G401 (cell line): ENCODE measurements at regions not wholly inside any gene's neighbourhood (a gene's known extent, or its start where the extent isn't known, plus 50 kb on each side); places are given as distances from the start of the nearest gene placed in this dataset.
A peak's percentile ranks its signal among the peaks of the same experiment; 100 is the strongest.

Source experiments
- DNase-seq: peaks from one replicate; pipeline ENCODE4 v3.0.0-alpha.2; 2015; ENCODE audit warnings: low spot score
- in situ Hi-C: cut with HindIII; loops from 2 replicates; pipeline ENCODE4 v1.10.0; 2016; ENCODE audit warnings: low sequenced_read_pairs, mixed read lengths

DNA sequence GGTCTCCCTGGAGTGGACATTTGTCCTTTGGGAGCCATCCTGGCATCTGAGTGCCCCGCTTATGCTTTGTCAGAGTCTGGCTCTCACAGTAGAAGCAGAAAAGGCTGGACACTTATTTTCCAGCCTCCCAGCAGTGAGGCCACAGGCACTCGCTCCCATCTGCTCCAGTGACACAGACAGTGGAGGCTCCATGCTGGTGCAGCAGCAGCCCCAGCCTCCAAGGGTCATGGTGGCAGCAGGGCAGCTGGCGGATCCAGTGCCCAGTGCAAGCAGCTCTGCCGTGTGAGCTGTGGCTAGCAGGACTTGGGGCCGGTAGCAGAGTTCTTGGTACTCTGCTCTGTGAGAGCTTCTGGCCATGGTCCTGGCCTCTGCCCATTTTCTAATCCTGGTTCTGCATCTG, 157.3 kb upstream of the ALDH1B1 start:
- in situ Hi-C loops, result no loop called here
- DNase-seq, result peak; percentile 14

DNA sequence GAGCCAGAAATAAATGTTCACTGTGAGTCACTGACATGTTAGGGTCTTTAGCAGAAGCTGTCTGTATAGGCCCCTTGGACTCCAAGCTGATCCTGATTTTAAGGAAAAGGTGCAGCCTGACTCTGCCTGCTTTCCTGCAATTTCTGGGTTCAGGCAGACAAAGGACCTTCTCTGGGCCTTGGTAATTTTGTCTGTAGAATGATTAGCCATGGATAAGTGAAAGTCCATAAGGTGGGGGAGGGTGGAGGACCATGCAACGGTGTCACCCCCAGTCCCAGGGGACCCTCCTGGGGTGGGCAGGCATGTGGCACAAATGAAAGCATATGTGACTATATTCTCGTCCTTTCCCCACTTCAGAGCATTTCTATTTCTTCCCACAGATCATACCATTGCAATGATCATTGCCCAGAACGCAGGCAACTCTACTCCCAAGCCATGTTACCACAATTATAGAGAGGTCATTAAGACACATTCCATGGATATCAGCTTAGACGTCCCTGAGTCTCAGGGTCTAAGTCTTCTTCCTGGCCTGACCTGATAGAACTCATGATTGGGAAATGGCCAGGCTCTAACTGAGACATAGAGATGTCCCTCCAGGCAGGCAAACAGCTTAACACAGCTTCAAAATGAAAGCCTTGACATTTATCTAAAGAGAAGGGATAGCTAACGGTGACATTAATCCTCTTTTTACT, 157.9 kb upstream of the ALDH1B1 start:
- in situ Hi-C loops, result no loop called here
- no peak for DNase-seq

DNA sequence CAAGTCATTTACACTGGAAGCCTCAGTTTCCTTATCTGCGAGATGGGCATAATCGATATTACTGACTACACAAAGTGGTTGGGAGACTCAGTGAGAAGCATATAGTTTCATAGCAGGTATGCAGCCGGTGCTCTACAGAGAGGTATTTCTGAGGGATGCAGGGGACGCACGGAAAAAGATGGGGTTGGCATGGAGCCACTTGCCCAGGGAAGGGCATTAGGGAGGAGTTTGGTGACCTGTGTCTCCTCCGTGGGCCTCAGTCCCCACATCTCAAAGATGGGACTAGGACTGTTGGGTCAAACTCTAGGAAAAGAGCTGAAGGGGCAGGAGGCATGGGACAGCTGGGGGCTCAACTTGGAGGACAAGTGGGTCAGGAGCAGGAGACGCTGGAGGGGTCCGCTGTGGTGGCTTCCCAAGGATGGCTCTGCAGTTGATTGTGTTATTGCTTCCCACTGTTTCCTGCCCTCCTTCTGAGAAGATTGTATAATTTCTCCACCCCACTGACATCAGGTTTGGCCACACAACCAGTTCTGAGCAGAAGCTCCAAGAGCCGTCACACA, 158.6 kb upstream of the ALDH1B1 start:
- in situ Hi-C loops, result no loop called here

DNA sequence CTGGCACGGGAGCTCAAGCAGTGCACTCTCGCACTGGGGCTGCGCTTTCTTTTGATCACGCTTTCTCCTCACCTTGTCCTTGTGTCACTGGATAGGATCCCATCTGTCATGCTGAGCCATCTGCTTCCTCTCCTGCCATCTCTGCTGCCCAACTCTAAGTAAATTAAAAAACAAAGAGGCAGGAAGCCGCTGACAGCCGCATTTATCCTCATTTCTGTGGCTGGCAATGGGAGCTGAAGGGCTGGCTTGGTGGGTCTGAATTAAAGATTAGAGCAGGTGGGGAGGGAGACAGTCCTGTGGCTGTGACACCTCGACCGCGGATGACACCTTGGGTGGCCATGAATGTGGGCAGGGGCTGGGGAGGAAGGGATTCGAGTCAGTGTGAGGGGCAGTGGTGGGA, 159.2 kb upstream of the ALDH1B1 start:
- in situ Hi-C loops, result no loop called here
- peak; percentile 85 for DNase-seq

More for the DNA sequence above, 158.6 kb upstream of the ALDH1B1 start:
- DNase-seq, result no peak

DNA sequence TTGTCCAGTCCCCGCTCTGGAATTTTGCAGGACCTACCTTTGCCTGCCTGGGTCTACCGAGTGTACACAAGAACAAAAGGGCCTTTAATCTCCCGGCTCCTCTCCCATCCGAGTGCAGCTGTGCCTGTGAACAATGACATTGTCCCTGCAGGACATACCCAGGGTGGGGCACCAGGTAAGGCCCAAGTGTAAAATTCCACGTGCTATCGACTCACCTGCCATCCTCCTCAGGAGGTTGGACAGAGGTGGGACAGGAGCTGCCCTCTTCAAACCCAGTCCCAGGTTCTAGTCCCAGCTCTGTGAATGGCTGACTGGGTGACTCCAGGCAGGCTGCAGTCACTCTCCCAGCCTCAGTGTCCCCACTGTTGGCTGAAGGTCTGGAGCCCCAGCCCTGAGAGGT, 159.6 kb upstream of the ALDH1B1 start:
- DNase-seq, result no peak
- in situ Hi-C loops, result no loop called here

DNA sequence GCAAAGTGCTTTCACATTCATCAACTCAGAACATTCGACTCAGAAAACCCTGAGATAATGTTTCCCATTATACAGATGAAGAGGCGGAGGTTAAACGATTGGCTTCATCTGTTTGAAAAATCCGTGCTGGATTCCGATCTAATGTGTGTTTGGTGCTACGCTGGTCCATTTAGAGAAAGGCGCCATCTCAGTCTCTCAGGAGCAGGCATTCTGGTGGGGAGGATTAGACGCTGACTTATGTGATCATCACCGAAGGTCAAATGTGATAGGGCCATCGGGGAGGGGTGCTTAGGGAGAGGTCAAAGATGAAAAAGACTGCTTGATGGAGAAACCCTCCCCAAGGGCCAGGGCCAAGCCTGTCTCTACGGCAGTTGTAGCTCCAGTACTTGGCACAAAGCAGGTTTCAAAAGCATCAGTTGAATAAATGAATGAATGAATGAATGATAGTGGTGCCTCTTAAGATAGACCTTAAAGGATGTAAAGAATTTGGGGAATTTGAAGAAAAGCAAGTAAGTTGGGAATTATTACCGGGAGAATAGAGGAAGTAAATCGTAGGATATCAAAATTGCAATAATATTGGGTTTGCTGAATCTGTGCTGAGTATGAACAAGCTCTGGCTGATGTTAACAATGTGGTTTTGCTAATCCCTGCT, 160.6 kb upstream of the SHB start:
- in situ Hi-C loops, result no loop called here
- no peak for DNase-seq

DNA sequence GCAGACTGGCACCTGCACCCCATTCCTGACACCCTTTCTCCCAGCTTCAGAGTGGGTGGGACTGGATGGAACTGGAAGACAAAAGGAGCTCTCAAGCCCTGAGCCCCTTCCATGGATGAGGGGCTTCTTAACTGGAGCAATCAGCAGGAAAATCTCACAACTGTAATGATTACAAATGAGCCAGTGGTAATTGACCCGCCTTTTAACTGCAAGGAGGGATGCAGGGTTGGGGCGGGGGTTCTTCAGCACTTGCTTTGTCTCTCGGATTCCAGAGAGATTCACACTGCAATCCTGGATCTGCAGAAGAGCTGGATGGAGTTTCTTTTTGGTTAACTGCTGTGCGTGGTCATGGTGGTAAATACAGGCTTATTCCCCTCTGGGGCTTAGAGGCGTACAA, 160.1 kb upstream of the SHB start:
- in situ Hi-C loops, result no loop called here
- no peak for DNase-seq

DNA sequence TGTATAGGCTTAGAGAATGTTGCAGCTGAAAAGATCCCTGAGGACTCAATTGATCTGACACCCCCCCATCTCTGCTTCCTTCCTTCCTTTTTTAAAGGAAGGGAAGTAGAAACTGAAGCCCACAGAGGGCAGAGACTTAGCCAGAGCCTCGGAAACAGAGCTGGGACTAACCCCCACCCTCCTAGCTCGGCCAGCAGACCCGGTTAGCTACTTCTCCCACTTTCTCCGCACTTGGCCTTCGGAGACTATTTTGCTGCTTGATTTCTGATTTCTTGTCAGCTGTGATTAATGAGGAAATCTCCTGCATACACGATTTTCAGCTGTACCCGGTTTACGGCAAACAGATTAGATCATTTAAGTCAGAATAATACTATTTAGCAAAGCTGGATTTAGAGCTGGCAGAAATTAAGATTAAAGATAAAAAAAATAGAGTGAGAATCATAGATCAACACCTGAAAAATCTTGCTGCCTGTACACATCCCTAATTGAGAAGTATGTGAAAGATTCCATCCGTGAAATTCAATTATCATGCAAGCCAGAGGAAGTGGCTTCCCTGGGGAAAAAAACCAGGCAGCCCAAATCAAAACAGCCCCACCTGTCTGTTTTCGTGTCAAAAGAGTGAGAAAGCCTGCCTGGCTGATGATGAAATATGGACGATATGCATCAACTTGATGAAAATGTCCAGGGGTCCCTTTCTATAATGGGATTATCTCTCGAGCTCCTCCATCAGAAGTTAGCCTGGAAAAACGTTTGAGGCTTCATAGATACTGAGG, 159.5 kb upstream of the SHB start:
- in situ Hi-C loops, result no loop called here
- DNase-seq, result no peak

DNA sequence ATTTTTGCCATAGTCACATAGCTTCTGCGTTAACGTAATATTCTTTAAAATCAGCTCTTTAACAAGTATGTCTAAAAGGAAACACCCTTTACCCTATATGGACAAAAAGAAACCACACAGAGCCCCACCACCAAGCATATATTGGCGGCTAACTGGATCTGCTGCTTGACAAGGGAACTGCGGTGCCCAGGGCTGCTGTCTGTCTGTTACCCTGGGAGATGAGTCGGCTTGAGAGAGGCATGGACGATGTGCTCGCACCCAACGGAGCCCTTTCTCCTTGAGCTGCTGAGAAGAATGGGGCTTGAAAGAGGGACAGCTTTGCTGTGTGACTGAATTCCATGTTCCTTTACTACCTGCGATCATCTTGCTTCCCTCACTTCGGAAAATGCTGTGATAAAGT, 158.6 kb upstream of the SHB start:
- in situ Hi-C loops, result no loop called here

DNA sequence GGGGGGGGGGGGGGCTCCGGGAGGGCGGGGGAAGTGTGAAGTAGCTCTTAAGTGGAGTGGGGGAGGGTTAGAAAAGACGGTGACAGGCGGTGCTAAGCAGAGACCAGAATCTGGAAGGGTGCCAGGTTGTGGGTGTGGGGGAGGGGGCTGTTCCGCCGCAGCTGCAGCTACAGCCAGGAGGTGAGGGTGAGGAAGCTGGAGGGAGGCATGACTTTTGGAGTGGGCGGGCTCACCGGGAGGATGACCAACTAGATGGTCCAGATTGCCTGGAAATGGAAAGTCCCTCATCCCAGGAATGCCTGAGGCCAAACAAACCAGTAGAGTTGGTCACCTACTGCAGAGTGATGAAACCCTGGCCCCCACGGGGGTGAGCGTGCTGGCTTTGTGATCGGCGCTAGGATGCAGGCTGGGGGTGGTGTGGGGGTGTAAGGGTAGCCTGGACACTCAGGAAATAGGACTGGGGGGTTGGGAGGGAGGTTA, 158.1 kb upstream of the SHB start:
- no peak for DNase-seq

More for the DNA sequence above, 158.6 kb upstream of the SHB start:
- no peak for DNase-seq

DNA sequence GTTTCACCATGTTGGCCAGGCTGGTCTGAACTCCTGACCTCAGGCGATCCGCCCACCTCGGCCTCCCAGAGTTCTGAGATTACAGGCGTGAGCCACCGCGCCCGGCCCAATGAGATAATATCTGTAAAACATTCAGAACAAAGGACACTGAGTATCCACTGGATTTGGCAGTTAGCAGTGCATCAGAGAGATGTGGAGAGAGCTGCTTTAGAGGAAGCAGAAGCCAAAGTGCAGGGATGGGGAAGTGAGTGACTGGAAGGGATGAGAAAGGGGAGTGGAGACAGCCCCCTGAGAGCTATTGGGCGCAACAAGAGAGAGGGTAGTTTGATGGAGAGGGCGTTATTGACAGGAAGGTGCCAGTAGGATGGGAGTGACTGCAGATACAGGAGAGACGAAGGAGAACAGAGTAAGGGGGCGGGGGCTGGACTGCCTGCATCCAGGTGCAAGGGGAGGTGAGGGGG, 157.5 kb upstream of the SHB start:
- DNase-seq, result no peak
- in situ Hi-C loops, result no loop called here

More for the DNA sequence above, 158.1 kb upstream of the SHB start:
- in situ Hi-C loops, result no loop called here

DNA sequence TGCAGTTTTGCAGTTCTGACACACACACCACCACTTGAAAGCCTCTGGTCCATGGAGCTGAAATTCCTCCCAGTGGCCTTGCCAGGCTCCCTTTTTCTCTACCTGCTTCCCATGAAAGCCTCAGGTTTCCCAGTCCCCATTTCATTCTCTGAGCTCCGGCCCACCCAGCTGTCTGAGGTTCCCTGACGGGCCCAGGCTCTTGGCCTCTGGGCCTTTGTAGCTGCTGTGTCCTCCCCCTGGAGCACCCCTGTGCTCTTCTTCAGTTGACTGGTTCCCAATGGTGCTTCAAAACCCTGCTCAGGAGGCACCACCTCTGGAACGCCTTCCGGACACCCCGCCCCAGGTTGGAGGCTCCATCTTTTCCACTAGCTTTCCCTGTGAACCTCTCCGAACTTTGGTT, 155.9 kb upstream of the SHB start:
- in situ Hi-C loops, result no loop called here
- no peak for DNase-seq

DNA sequence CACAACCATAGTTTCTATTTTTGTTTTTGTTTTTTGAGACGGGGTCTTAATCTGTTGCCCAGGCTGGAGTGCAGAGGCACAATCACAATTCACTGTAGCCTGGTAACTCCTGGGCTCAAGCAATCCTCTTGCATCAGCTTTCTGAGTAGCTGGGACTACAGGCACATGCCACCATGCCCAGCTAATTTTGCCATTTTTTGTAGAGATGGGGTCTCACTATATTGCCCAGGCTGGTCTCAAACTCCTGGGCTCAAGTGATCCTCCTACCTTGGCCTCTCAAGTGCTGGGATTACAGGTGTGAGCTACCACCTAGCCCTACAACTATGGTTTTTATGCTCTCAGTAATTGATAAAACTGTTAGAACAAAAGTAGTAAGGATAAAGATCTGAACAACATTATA, 147.5 kb upstream of the SHB start:
- in situ Hi-C loops, result no loop called here
- DNase-seq, result no peak

DNA sequence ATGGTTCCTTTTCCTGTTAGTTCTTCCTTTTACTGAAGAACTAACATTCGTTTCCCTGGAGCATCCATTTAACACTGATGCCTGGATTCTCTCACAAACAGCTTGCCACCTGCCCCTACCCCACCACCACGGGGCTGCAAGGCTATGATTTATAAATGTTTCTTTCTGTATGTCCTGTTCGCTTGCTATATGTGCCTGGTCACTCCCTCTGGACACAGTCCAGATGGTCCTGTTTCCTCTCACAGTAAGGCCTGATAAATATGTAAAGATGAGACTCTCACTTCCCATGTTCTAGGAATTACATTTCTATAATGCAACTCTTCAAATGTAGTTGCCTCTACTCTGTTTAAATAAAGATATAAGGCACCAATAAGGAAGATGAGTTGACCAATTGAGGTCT, 146.4 kb upstream of the SHB start:
- DNase-seq, result no peak
- in situ Hi-C loops, result no loop called here

DNA sequence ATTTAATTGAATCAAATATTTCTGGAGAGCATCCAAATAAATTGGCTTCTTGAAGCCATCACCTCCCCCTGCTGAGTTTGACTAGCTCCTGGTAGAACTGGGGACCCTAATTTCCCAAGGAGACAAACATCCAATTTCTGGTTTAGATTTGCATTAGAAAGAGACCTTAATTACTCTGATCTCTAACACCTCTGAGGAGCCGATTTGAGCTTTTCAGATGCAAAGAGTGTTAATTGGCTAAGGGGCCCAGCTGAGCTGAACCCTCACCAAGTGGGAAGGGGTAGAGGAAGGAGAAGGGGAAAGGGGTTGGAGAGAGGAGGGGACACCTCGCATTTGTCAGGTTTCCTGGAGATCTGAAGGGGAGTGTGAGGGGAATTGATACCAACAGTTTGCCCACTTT, 145.4 kb upstream of the SHB start:
- in situ Hi-C loops, result no loop called here
- no peak for DNase-seq

DNA sequence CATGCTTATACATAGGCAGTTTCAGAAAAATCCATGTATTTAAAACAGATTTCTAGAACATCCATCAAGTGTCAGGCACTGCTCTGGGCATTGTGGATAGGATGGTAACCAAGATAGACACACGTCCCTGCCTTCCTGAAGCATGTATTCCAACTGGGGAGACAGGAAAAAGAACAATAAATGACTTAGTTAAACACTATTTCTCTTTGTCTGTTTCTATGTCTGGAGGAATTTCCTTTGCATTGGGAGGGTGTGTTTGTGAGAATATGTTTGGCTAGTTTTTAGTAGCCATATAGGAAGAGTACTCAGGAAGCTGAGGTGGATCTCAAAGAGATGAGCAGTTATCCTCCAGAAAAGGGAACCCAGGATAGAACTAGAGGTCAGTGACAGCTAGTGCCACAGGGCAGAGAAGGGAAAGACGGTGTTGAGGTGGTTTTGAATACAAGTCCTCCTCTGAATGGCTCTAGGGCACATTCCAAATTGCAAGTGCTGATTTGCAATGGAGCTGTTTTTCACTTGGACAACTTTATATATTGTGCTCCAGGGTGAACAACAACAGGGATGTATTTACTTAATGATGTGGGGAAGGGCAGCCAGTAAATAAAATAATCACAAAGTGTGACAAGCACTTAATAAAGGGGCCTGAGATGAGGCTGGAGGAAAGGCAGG, 144.7 kb upstream of the SHB start:
- in situ Hi-C loops, result no loop called here
- no peak for DNase-seq

DNA sequence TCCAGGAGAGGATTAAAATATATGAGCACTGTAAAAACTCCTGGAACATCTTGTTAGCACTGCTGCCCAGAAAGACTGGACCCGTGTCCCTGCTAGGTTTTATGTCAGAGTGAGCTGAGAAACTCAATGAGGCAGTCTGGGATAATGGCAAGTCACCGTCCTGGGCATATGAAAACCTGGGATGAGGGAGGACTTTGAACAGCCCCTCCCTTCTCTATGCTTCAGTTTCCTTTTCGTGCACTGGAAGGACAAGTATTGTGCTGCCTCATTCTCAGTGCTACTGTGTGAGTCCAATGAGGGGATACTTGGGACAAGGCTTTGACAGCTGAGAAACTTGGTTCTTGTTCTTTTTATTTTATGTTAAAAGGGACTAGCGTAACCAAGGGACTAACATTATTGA, 143.0 kb upstream of the SHB start:
- no peak for DNase-seq
- in situ Hi-C loops, result no loop called here

DNA sequence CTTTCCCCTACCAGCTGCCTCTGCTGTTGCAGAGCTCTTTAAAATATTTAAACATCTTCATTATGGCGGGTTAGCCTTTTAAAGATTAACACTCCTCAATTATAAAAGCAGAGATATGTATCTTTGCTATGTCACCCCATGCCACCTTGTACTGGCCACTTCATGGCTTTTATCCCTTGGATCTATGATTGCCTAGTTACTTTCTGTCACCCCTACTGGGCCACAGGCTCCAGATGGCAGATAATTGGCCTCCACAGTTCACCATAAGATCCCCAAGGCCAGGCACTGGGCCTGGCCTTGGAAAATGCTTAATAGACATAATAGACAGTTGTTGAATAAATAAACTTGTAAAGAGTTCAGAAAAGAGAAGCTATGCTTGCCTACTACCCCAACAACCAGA, 142.0 kb upstream of the SHB start:
- DNase-seq, result no peak
- in situ Hi-C loops, result no loop called here

DNA sequence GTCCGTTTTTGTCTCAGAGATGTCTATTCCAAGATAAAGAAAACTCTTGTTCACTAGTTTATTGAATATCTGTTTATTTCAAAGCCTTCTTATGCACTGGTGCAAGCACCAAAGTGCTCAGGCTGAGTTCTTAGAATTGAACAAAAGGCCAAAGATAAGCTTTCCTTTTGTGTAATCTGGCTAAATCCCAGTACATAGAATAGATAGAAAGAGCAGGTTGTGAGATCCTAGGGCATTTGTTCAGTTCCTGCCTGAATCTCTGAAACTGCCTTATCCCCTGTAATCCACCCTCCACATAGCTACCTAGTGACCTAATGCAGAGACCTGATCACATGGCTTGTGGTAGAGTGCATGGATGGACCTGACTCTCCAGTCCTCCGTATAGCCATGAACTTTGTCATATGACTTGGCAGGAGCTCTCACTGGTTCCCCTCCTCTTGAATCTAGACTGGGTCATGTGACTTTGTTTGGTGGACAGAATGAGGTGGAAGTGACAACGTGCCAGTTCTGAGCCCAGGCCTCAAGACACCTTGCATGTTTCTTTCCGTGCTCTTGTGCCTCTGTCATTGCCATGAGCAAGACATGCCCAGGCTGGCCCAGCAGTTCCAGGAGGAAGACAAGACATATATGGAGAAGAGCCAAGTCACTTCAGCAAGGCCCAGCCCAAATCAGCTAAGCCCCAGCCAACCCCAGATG, 139.3 kb upstream of the SHB start:
- no peak for DNase-seq
- in situ Hi-C loops, result no loop called here
